Choroid plexus epithelial cell (primary cell): ENCODE measurements at regions not wholly inside any gene's neighbourhood (a gene's known extent, or its start where the extent isn't known, plus 50 kb on each side); places are given as distances from the start of the nearest gene placed in this dataset.

Experiments used
- DNase-seq: peaks from one replicate; pipeline ENCODE4 v3.0.0-alpha.2; 2010; ENCODE audit warnings: low read depth
- H3K4me3 ChIP-seq: 2 replicates; pipeline ENCODE4 v1.5.1; 2011; ENCODE audit warnings: low read depth, mild to moderate bottlenecking, control low read depth, low read length, moderate library complexity
- TF ChIP-seq, protein P1 (sequence below): conservative IDR thresholded peaks from 2 replicates; pipeline ENCODE4 v1.5.1; 2011; ENCODE audit warnings: low read depth, mild to moderate bottlenecking, control low read depth, inconsistent platforms, low read length, moderate library complexity

DNA sequence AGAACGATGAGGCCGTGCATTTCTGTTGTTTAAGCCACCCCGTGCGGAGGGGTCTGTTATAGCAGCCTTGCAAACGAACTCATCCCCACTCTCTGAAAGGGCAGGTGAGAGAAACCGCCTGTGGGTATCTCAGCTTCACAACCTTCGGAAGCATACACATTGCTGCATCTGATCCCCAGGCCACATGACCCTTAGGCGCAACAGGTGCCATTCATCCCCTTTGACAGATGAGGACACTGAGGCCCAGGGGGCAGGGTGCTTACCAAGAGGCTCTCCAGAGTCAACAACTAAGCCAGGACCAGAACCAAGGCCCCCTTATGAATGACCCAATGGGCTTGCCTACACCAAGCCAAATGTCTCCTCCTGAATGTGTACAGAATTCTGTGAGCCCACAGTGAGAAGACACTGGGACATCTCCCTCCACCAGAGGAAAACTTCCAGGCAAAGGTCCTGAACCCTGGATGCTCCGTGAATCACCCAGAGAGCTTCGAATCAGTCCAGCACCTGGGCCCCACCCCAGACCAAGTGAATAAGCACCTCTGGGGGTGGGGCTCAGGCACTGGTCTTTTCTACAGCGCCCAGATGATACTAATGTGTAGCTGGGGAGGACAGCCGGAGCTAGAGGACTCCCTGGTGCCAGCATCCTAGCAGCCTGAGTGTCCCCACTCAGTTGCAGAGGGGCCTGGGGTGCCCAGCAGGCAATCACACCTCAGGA, 83.2 kb downstream of the BUD13 start:
- DNase-seq: no peak
- TF ChIP-seq, protein P1, sequence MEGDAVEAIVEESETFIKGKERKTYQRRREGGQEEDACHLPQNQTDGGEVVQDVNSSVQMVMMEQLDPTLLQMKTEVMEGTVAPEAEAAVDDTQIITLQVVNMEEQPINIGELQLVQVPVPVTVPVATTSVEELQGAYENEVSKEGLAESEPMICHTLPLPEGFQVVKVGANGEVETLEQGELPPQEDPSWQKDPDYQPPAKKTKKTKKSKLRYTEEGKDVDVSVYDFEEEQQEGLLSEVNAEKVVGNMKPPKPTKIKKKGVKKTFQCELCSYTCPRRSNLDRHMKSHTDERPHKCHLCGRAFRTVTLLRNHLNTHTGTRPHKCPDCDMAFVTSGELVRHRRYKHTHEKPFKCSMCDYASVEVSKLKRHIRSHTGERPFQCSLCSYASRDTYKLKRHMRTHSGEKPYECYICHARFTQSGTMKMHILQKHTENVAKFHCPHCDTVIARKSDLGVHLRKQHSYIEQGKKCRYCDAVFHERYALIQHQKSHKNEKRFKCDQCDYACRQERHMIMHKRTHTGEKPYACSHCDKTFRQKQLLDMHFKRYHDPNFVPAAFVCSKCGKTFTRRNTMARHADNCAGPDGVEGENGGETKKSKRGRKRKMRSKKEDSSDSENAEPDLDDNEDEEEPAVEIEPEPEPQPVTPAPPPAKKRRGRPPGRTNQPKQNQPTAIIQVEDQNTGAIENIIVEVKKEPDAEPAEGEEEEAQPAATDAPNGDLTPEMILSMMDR: no peak
- no peak overlapping the region for H3K4me3 ChIP-seq

DNA sequence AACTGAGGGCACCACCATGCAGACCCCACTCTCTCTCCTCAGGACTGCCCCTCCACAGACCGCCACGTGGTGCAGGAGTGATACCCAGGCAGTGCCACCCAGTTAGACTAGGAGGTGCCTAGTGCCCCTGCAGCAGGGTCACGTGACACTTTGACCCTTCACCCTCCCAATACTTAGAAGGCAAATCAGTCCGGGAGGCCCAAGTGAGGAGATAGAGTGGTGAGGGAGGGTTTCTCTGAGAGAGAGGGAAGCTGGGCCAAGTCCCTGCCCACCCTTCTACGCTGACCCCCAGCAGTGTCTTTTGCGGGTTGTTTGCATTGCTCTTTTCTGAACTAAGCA, 84.6 kb downstream of the BUD13 start:
- TF ChIP-seq, protein P1: no peak
- DNase-seq: no peak
- no peak overlapping the region for H3K4me3 ChIP-seq

DNA sequence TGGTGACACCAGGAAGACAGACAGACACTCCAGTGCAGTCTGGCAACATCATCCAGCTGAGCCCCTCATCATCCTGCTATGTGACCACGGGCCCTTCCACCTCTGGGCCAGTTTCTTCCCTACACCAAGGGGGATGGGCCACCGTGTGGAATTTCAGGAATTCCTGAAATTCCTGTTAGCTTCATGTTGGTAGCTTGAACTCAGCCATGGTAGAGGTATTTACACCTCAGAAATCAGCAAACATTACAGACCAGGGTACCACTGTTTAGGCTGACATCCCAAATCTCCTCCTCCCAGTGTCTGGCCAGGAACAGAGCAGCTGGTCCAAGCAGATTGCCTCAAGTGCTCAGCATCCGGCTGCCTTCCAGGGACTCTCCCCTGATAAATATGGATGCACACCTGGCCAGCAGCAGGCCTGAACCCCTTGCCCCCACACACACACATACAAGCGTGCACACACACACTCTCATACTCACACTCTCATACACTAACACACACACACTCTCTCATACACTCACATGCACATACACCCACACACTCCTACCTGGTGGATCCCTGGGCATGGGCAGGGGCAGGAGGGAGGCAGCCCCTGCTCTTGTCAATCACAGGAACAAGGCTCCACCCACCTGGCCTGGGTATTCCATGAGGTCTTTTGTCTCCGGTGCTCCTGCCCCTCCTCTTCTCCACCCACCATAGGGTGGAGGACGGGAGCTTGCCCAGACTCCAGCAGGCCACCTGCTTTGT, 85.2 kb downstream of the BUD13 start:
- H3K4me3 ChIP-seq: no peak overlapping the region

DNA sequence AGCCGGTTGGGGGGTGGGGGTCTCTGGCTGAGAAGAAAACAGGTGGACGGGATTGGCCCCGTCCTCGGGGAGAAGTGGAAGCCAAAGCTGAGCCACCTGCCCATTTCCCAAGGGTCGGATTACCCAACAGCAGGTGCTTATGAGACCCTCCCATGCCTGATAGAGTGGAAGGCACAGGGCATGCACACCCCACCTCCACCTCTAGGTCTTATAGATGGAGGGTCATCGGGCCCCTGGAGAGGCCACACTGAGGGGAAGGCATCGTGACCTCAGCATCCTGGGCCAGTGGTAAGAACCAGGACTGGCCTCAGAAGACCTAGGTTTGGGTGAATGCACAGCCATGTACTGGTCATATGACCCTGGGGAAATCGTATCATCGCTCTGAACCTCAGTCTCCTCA, 85.9 kb downstream of the BUD13 start:
- TF ChIP-seq, protein P1: no peak
- H3K4me3 ChIP-seq: no peak overlapping the region
- no peak for DNase-seq

More for the DNA sequence above, 85.2 kb downstream of the BUD13 start:
- no peak for DNase-seq
- TF ChIP-seq, protein P1: no peak

DNA sequence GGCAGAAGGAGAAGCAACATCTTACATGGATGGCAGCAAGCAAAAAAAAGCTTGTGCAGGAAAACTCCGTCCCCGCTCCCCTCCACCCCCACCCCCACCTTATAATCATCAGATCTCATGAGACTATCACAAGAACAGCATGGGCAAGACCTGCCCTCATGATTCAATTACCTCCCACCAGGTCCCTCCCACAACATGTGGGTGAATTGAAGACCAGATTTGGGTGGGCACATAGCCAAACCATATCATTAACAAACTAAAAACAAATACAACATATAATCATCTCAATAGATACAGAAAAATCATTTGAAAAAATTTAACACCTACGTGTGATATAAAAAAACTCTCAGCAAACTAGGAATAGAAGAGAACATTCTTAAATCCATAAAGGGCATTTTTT, 88.8 kb downstream of the BUD13 start:
- H3K4me3 ChIP-seq: no peak overlapping the region
- DNase-seq: no peak
- TF ChIP-seq, protein P1: no peak

DNA sequence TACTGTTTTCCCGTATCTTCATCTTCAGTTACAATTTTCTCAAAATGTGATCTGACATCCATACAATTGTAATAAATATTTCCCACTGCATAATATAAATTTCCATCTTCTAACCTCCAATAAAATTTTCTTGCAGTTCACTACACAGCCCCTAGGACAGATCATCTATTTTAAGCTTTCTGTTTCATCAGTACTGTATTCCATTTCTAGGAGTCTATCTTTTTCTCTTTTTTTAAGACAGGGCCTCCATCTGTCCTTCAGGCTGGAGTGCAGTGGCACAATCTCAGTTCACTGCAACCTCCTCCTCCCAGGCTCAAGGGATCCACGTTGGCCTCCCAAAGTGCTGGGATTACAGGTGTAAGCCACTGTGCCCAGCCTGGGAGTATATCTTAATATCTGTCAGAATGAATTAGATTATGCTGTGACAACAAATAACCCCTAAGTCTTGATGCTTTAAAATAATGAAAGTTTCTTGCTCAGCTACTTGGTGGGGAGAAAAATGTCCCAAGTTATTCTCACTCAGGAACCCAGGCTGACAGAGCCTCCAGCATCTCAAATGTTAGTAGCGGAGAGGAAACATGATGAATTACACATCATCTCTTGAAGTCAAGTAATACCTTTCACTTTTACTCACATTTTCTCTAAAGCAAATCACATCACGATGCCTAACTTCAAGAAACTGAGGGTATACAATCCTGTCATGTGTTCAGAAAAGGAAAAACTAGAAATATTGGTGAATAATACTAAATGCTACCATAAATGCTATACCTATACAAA, 92.2 kb downstream of the BUD13 start:
- no peak for DNase-seq
- TF ChIP-seq, protein P1: no peak
- no peak overlapping the region for H3K4me3 ChIP-seq
